Thyroid gland (tissue), 4 donors: ENCODE measurements at regions not wholly inside any gene's neighbourhood (a gene's known extent, or its start where the extent isn't known, plus 50 kb on each side); places are given as distances from the start of the nearest gene placed in this dataset.

Experiments
- CTCF ChIP-seq, 6 experiments: fragments of 200-600 bp in 3 of 6; fragments of 450-650 bp in 3 of 6; sonication (generic) in 3 of 6; IDR thresholded peaks; one replicate each; pipeline ENCODE4 v1.5.1; 2016 to 2019; ENCODE audit warnings: antibody characterized with exemption in 6 of 6, mild to moderate bottlenecking in 2 of 6, inconsistent platforms in 1 of 6, moderate library complexity in 1 of 6
- POLR2A ChIP-seq, 2 donors: fragments of 450-650 bp; IDR thresholded peaks; one replicate each; pipeline ENCODE4 v1.6.1; 2017; ENCODE audit warnings: antibody characterized with exemption in 2 of 2, mild to moderate bottlenecking in 2 of 2, moderate library complexity in 1 of 2

GRCh38 chr16:73183611-73184092 is 135.7 kb upstream of the ZFHX3 start:
- TF ChIP-seq CTCF (IDR thresholded peaks at IDR 0.05) = no peak
- no peak for TF ChIP-seq POLR2A (IDR thresholded peaks at IDR 0.05)
